ENCODE measurements at regions not wholly inside any gene's neighbourhood (a gene's known extent, or its start where the extent isn't known, plus 50 kb on each side); places are given as distances from the start of the nearest gene placed in this dataset.
"Not testable (repeated sequence)": the region's sequence is repeated elsewhere in the genome, so short reads cannot be mapped to it uniquely, and the experiment has no call there.

DNA sequence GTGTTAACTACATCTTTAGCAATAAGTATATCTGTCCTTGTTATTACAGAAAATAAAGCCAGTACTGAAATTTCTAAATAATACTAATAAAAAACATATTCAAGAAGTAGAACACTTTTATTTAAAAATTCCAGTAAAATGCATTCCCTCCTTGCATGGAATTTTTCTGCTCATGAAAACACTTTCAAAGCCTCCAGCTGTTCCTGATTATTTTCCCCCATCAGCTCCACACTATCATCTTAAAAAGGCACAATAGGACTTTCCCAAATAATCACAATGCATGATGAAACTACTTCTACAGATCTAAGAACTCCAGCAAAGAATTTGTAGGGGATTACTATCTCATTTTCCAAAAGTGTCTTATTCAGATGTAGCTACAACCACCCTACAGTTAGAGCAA lies 162.6 kb upstream of the USP25 start:
- DNase-seq (ENCODE audit: low read depth in 2 of 2, low spot score in 1 of 2), result no peak

DNA sequence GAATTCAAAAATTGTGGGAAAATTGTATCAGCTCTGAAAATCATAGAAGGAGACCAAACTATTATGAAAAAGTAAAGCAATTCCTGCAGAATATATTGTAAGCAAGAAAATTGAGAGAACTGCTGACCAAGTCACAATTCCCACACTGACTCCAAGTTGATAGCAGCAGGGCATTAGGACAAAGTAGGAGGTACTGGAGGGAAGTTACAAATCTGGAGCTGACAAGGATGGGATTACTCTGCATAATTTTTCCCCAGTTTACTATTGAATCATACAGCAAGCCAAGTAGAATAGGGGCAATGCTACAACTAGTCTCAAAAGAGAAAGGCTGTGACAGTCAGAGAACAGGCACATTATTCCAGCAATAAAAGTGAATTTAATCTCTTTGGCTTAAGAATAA lies 161.3 kb upstream of the USP25 start:
- DNase-seq (ENCODE audit: low read depth in 2 of 2, low spot score in 1 of 2), result no peak

DNA sequence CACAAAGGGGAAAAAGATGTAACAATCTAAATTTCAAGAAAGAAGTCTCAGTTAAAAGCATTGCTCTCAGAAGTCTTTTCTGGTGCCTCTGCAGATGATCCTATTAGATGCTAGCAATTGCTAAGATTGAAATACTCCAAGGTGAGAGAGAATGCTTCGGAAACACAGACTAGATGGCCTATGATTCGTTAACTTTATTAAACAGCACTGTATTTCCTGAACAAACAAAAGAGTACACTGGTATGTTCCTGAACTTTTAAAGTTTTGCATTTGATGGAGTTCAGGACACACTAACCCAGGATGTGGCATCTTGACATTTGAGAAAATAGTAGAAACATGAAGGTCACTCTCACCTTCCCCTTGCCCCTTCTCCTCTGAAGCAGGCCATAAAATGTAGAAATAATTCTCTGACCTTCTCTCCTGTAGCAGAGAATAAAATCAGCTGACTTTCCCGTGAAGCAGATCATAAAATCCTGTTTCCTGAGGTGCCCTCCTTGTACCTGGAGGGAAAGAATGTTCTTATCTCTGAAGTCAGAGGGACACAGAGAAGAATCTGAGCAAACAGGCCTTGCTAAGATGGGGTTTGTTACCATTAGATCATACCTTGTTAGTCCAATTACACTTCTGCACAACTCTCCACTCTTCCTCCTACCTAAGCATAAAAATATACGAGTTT lies 142.9 kb upstream of the USP25 start:
- DNase-seq (ENCODE audit: low read depth in 2 of 2, low spot score in 1 of 2), result no peak

DNA sequence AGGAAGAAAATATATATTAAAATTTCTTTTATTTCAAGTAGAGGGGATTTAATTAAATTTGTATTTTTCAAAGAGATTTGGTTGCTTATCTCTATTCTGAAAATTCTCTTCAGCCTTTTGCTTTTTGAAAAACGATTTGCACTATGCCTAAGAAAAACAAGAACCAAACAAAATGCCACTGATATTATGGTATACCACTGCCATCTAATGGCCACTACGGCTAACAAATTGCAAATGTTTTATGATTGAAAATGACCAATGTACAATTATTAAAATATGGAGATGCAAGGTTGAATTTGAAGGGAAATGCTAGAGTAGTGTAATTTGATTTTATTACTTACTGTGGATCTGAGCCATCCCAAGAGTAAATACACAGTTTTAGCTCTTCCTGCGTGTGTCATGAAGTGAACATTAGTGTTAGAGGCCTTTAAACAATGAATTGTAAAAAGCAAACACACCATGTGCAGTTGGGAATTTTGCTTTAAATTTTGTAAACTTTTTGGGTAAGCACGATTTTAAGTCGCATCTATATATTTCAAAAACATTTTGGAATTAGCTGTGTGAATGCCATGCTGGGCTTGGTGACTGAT lies 137.4 kb upstream of the USP25 start:
- no peak for DNase-seq (ENCODE audit: low read depth in 2 of 2, low spot score in 1 of 2)

DNA sequence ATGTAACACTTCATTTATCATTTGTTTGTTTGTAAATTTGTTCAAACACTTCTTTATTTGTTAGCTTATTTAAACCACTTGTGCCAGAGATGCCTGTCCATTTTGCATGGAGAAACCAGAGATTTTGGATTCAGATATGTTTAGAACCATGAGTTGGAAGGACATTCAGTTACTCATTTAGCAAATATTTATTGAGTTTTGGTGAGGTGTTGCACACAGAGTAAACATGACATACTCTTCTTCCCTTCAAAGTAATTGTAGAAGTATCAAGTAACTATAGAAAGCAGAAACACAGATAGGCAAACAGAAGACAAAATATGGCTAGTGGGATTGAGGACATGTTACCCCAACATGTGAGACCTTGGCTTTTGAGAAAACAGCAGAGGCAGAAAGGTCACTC lies 136.8 kb upstream of the USP25 start:
- no peak for DNase-seq (ENCODE audit: low read depth in 2 of 2, low spot score in 1 of 2)

DNA sequence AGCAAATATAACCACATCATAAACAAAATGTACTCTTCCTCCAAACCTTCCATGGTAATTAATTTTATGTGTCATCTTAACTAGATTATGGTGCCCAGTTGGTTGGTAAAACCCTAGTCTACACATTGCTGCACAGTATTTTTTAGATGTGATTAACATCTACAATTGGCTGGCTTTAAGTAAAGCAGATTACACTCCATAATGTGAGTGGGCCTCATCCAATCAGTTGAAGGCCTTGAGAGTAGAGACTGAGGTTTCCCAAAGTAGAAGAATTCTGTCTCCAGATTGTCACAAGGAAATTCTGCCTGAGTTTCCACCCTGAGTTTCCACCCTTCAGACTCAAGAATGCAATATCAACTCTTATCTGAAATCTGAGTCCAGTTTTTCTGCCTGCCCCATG lies 128.4 kb upstream of the USP25 start:
- no peak for DNase-seq (ENCODE audit: low read depth in 2 of 2, low spot score in 1 of 2)

DNA sequence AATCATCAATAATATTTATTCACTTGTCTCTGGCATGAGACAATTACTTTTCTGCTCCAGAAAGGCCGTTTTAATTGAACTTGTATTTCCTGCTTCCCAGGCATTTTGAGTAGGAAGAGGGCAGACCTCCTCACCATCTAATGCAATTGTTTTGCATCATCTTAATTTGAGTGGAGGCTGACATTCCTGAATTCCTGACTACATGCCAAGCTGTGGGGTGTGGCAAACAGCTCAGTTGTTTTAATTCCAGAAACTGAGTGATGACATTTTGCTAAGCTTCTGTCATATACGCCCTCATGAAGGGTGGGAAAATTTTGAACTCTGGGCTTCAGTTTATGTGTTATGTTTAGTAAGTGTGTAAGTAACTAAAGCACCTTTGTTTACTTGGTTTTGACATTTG lies 125.4 kb upstream of the USP25 start:
- DNase-seq (ENCODE audit: low read depth in 2 of 2, low spot score in 1 of 2), result no peak

DNA sequence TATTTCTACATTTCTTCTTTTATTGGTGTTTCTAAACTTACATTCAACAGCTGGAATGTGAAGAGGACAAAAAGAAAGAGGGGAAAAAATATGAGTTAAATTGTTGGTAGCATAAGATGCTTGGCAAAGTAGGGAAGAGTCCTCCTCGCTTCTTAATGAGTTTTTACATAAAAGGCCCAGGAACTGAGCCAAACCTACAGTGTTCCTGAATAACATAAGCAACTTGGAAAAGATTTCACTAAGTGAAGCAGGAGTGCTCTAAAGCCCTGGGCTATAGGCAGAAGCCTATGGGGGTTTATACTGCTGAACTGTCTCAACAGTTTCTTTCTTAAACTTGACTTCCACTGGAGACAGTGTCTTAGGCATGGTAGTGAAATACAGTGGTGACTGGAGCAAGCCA lies 115.0 kb upstream of the USP25 start:
- no peak for DNase-seq (ENCODE audit: low read depth in 2 of 2, low spot score in 1 of 2)

DNA sequence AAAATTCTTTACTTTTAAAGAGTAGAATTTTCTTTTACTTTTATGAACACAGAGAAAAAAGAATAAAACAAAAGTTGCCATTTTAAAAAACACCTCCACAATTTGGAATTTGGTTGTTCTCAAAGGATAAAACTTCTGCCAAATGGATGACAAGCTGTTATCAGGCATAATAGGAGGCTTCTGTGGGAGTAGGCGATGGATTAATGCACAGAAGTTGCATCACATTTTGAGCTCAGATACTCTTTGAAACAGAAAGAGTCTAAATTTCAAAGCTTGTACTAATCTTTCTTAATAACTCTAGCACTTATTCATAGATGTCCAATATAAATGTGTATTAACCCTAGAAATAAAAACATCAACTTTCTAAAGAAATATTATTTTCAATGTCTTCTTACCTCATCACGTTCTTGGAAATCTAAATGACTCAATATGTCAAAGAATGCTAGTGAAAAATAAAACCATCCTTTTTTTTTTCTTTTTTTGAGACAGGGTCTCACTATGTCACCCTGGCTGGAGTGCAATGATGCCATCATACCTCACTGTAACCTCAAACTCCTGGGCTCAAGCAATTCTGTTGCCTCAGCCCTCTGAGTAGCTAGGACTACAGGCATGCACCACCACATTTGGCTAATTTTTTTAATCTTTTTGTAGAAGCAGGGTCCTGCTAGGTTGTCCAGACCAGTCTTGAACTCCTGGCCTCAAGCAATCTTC lies 112.8 kb upstream of the USP25 start:
- DNase-seq (ENCODE audit: low read depth in 2 of 2, low spot score in 1 of 2), result no peak

DNA sequence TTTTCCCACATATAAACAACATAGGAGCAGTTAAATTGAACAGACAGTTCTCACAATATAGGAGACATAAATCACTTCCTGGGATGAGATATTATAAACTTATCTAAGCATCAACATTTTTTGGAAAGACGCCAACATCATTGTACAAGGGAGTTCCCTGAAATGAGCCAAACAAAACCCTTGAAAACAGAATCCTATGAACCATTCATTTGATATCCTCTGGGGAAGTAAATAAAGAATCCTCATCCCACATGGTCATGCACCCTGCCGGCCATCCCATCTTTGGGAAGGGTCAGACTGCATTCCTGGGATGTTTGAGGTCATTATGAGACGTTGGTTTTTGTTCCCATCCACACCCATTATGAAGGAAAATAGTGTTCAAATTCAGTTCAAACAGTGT lies 111.8 kb upstream of the USP25 start:
- no peak for DNase-seq (ENCODE audit: low read depth in 2 of 2, low spot score in 1 of 2)

DNA sequence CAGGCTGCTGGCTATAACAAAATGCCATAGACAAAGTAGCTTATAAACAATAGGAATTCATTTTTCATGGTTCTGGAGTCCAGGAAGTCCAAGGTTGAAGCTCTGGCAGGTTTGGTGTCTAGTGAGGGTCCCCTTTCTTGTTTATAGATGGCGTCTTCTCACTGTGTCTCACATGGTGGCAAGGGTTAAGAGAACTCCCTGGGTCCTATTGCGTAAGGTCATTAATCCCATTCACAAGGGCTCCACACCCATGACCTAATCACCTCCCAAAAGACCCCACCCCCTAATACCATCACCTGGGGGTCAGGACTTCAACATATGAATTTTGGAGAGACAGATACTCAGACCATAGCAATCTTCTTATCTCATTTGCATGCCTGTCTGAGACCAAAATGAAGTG lies 108.9 kb upstream of the USP25 start:
- no peak for DNase-seq (ENCODE audit: low read depth in 2 of 2, low spot score in 1 of 2)

DNA sequence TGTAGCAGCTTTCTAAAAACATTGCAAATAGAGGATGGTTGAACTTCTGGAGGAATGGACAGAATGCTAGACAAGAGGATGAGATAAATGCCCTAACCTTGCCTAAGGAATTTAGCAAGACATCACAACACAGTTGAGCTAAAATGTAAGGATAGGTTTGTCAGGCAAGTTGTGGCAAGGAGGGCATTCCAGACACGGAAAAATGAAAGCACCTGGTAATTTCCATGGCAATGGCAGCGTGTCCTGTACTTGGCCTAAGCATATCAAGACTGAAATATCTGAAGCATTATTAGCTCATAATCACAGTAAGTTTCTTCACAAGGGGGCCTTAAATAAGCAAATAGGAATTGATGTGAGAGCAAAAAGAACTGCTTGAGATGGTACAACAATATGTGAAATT lies 105.1 kb upstream of the USP25 start:
- no peak for DNase-seq (ENCODE audit: low read depth in 2 of 2, low spot score in 1 of 2)

DNA sequence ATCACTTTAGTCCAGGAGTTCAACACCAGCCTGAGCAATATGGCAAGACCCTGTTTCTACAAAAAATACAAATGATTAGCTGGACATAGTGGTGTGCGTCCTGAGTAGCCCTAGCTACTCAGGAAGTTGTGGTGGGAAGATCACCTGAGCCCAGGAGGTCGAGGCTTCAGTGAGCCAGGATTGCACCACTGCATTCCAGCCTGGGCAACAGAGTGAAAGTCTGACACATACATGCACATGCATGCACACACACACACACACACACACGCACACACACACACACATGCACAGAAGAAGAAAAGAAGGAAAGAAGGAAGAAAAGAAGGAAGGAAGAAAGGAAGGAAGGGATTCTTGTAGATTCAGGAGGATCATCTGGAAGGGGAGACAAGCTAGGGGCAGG lies 104.4 kb upstream of the USP25 start:
- no peak for DNase-seq (ENCODE audit: low read depth in 2 of 2, low spot score in 1 of 2)

DNA sequence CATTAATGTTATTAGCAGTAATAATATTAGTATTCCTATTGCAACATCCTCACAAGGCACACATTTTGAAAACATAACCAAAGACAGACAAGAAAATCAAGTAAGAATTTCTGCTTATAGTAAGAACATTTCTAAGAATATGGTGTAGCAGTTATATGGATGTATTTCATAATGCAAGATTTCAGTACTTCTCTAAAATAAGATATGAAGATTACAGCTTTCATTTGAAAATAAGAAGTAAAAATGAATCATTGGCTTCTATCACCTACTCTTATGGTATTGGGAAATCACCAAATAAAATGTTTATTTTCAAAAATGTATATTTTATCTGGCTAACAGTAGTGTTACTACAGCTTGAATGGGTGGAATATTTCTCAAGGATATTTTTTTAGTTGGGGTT lies 103.8 kb upstream of the USP25 start:
- no peak for DNase-seq (ENCODE audit: low read depth in 2 of 2, low spot score in 1 of 2)

DNA sequence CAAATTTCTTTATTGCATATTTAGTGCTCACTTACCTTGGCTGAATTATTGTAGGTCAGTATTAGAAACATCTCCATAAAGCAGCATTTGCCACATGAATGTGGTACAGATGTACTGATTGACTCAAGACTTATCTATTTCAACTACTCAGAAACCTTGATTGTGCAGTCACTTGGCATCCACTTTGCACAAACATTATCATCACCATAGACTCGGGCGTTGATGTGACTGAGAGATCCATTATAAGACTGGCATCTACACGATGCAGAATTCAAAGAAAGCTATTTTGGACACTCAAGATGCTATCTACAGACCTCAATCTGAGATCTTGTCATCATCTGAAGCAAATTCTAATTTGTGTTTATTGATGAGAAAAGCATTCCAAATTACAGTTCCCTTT lies 102.8 kb upstream of the USP25 start:
- no peak for DNase-seq (ENCODE audit: low read depth in 2 of 2, low spot score in 1 of 2)

DNA sequence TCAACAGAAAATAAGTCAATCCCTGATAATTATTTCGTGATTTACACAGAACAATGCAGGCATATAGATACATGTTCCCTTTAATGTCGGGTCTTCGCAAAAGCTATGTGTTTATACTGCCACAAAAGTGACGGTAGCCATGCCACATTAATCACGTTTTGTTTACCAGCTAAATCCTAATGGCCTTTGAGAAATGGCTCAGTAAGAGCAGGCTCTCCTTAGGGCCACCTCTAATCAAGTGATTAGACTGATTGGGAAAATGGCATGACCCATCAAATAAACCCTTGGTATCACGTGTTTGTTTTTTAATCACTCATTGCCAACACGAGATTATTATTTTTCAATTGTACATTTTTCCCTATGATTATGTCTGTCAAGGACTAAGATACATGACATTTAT lies 102.0 kb upstream of the USP25 start:
- DNase-seq (ENCODE audit: low read depth in 2 of 2, low spot score in 1 of 2), result no peak

DNA sequence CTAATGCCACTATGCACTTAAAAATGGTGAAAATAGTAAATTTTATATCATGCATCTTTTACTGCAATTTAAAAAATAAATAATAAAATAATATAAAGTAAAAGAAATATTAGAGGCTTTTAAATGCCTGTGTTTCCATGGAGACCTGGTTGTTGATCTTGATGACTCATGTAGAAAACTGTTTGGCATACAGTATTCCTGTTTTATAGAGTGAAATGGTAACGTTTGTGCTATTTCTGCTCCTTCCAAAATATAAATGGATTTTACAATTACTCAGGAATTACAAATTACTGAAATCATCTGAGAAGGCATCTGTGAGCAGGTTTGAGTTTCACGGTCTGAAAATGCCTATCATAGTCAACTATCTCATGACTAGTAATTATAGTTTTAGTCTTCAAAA lies 98.4 kb upstream of the USP25 start:
- DNase-seq (ENCODE audit: low read depth in 2 of 2, low spot score in 1 of 2), result no peak

DNA sequence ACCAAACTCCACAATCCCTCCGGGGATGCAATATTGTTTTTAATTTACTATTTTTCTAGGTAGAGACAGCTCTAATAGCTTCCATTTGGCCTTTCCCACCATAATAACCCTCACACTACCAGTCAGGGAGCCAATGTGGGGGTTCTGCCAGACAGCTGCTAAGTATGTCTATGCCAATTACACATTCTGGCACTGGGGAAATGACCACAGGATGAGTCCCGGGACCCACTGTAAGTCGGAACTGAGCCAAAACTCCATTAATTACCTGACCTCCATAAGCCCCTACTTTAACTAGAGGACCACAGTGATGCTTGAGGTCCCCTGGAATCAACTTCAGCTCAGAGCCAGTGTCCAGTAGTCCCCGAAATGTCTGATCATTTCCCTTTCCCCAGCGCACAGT lies 95.2 kb upstream of the USP25 start:
- not testable (repeated sequence) for DNase-seq (ENCODE audit: low read depth in 2 of 2, low spot score in 1 of 2)

DNA sequence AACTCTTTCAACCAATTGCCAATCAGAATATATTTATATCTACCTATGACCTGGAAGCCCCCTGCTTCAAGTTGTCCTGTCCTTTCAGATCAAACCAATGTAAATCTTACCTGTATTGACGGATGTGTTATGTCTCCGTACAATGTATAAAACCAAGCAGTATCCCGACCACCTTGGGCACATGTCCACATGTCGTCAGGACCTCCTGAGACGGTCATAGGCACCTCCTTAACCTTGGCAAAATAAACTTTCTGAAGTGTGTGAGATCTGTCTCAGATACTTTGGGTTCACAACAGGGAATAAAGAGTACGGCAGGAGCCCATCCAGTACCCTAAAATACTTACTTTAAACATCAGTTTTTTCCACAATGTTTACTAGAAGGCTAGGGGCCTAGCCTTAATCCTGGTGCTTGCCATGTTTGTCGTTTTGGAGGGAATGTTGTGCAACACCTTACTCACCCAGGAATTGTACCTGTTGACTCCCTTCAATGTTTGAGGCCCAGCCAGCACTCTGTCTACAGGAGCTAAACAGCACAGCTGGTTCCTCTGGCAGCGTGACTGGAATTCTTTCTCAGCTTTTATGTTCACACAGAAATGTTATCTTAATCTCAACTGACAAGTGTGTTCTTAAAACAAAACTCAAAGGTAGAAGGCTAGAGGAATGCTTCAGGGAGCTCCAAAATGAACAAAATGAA lies 90.8 kb upstream of the USP25 start:
- no peak for DNase-seq (ENCODE audit: low read depth in 2 of 2, low spot score in 1 of 2)

DNA sequence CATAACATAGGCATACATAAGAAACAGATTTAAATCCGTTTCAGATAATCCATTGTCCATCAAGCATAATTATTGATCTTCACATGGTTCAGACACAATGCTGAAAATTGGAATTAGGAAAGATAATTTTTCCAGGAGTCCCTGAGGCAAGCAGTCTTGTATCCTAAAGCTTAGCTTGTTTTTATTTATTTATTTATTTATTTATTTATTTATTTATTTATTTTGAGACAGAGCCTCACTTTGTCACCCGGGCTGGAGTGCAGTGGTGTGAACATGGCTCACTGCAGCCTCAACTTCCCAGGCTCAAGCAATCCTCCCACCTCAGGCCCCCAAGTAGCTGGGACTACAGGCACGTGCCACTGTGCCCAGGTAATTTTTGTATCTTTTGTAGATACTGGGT lies 89.7 kb upstream of the USP25 start:
- not testable (repeated sequence) for DNase-seq (ENCODE audit: low read depth in 2 of 2, low spot score in 1 of 2)

DNA sequence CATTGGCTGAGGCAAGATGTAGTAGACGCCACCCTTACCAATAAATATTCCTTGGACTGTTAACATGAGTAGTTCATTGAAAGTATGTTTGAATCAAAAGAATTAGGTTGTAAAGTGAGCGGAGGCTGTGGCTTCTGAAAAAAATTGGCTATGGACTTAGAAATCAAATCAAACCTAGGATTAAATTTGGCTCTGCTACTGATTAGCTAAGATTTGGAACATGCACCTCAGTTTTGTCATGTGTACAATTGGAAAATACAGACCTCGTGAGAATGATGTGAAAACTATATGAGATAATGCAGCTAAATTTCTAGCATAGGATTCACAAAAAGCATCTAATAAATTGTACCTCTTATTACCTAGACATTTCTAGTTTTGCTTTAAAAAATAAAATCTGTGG lies 85.3 kb upstream of the USP25 start:
- no peak for DNase-seq (ENCODE audit: low read depth in 2 of 2, low spot score in 1 of 2)

DNA sequence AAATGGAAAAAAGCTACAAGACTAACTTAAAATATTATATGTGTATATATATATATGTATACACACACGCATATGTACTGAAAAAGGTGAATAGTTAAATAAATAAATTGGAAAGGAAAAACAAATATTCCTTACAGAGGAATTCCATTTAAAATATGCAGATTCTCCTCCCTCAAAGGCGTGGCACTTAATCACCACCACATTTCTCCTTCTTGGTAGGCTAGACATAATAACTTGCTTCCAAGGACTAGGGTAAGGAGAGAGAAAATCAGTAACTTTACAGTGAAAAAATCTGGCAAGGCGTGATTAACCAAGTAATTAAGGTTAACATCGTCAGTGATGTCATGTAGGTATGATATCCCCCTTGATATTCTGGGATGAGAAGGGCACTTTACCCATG lies 84.0 kb upstream of the USP25 start:
- DNase-seq (ENCODE audit: low read depth in 2 of 2, low spot score in 1 of 2), result no peak
